Superior temporal gyrus (tissue), 1 donor: ENCODE measurements at regions not wholly inside any gene's neighbourhood (a gene's known extent, or its start where the extent isn't known, plus 50 kb on each side); places are given as distances from the start of the nearest gene placed in this dataset.

Experiments
- DNase-seq: peaks from one replicate; pipeline ENCODE4 v3.0.0-alpha.2; 2016; ENCODE audit errors: extremely low spot score

- no peak for DNase-seq
Observed at GRCh38 chr2:12493031-12493513, 223.7 kb upstream of the TRIB2 start.

GRCh38 chr2:12495247-12495868 is 221.4 kb upstream of the TRIB2 start:
- no peak for DNase-seq

GRCh38 chr2:12498286-12498685 is 218.4 kb upstream of the TRIB2 start:
- DNase-seq: no peak

DNA sequence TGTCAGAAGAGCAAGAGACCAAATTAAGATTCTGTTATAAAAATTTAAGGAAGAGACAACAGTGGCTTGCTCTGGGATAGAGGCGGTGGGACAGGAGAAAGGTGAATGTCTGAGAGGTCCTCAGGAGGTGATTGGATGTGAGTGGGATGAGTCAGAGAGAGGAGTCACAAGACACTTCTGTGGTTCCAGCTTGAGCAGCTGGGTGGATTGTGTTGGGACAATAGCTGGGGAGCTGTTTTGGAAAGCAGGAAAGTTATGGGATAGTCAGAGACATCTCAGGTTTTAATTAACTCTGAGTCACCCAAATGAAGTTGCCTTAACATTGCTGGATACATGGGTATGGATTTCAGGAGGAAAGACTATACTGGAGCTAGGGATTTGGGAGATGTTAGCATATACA is 218.0 kb upstream of the TRIB2 start:
- DNase-seq: no peak

DNA sequence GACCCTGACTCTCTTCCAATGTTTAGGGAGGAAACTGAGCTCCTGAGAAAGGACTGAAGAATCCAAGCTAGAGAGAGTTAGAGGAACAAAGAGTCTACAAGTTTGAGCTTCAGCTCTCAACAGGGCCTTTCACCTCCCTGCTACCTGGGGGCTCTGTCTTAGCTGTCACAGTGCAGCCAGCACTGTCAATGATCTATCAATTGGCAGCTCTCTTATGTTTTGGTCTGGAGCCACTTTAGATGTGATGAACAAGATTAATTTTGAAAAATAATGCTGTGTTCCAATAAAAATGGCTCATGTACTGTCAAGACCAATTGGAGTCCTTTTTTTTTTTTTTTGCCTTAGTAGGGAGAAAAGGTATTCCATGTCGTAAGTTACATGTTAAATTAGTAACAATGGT is 215.8 kb upstream of the TRIB2 start:
- DNase-seq: no peak

DNA sequence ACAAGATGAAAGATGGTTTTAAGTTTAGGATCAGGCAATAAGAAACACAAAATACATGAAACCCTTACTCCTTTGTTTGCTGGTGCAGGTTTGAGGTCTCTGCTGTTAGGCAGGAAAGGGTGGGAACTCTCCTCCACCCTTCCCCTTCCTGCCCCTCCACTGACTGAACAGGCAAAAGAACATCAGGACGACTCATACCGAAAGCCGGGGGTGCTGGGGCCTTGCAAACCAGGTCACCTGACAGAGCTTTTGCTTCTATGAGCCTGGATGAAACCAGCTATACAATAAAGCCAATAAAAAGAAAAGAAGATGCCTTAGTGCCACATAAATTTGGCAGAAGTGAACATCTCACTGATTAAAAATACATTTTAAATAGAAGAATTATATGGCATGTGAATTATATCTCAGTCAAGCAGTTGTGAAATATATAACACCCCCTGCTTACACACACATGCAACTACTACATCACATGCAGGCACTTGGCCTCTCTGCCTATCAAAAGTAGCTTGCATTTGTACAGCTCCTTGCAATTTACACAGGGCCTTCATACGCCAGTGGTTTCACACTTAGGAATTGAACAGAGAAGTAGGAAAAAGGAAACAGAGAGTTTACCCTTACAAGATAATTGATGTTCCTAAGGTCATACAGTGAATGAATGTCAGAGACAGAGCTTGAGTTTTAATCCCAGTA is 215.1 kb upstream of the TRIB2 start:
- DNase-seq: no peak

GRCh38 chr2:12502759-12503158 is 214.0 kb upstream of the TRIB2 start:
- DNase-seq: no peak

- DNase-seq: no peak
Observed at GRCh38 chr2:12504443-12504842, 212.3 kb upstream of the TRIB2 start.

DNA sequence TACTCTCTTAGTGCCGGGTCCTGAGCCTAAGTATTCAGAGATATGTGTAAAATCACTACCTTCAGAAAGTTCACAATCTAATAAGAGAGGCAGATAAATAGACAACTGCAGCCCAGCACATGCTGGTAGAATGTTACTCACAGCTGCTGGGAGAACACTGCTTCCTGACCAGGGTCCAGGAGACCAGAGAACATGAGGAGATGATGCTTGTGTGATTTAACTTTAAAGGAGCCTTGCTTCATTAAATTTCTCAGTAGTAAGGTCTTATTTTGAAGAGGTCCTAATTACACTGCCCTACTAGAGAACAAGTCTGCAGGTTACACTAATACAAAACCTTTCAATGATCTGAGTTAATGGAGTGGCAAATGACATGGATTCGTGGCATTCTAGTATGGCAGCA is 209.9 kb upstream of the TRIB2 start:
- DNase-seq: no peak

GRCh38 chr2:12507295-12507694 is 209.4 kb upstream of the TRIB2 start:
- DNase-seq: no peak

DNA sequence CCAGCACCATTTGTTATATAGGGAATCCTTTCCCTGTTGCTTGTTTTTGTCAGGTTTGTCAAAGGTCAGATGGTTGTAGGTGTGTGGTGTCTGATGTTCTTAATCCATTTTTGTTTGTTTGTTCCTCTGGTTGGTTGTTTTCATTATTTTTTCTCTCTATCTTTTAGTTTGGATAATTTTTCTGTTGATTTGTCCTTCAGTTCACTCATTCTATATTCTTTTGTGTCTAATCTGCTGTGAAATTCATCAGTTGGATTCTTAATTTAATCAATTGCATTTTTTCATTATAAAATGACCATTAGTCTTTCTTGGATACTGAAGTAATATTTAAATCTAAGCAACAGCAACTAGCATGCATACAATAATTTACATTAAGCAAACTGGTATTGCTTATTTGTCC is 206.7 kb upstream of the TRIB2 start:
- no peak for DNase-seq

DNA sequence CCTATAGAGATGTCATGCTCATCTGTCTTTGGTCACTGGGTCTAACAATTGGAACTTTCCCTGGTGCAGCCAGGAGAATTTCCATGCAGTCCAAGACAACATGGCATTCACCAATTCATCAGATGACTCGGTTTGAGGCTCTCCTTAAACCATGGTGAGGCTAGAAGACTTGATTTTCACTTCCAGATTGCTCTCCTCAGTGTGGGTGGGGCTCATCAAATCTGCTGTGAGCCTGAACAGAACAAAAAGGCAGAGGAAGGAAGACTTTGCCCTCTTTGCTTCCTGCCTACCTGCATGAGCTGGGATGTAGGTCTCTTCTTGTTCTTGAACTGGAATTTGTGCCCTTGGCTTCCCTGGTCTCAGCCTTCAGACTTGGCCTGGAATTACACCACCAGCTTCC is 203.4 kb upstream of the TRIB2 start:
- no peak for DNase-seq

DNA sequence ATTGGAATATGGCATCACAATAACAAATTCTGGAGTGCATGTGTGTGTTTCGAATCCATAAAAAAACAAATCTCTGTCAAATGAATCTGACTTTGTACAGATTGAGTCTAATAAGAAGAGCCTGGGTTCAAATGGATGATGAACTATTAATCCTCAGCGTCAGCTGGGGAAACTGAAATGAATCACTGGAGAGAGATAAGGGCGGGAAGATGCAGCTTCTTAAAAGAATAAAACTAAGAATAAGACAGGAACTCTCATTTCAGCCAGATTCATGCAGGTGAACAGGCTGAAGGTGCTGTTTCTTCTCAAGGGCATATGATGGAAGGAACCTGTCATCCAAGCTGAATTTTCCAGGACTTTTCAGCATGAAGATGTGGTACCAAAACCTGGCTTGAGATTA is 202.6 kb upstream of the TRIB2 start:
- DNase-seq: no peak

- DNase-seq: no peak
Observed at GRCh38 chr2:12514631-12515437, 201.9 kb upstream of the TRIB2 start.

DNA sequence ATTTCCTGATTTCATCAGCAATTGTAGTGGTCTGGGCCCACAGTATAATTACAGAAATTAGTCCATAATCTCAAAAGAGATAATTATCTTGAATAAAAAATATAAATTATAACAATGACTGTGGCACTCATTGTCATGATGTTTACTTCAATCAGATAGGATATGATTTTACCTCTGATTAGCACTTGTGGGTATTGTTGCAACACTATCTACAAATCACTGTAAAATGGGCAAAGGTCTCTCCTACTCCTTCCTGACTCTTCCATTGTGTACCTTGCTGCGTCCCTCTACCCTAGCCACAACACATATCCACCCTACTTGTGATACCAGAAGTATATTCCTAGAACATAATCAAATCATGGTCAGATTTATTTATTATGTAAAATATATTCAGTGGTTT is 200.9 kb upstream of the TRIB2 start:
- DNase-seq: no peak

DNA sequence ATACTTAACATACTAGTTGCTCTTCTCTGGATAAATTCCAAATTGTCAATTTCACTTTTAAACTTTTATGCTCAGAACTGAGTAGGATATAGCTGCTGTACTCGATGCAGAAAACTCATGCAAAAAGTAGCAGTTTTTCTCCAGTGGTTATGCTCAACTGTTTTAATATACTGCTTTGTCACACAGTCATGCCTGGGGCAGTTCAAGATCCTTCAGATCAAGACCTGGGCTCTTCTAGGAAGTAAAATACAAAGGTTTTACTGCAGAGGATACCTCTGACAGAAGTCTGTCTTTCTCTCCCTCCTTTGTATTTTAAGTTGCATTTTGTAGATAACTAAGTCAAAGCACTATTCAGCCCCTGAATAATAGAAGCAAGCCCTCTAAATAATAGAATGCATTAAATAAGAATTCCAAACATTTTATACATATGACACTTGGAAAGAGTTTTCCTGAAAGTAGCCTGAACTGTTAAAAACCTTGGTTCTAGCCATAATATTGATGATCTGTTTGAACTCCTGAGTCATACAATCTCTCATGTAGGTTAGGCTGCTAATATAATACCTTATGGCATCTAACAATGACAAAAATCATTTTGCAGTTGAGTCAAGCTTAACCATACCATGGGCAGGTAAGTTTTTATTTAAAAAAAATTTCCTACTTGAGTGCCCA is 183.3 kb upstream of the TRIB2 start:
- DNase-seq: no peak

DNA sequence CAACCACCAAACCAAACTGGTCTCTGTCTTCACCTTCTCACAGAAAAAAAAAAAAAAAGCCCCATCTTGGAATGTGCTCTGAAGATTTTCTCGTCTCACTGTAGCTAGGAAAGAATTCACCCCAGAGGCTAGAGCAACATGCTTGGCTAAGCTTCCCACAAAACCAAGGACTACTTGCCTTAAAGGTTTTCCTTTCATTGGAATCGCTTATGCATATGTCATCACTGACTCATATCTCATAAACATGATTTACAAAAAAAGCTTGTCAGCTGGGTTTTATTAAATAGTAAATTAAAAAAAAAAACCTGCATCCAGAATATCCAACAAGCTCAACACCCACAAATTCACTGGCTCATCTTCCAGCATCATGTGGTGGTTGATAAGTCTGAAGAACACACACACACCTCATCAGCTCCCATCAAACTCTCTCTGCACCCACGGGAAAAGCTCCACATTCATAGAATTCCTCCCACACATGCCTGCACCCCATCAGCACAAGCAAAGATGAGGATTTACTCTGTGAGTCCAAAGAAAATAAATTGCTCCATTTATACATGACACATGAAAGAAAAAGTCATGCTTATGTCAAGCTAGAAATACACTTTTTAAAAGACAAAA is 182.0 kb upstream of the TRIB2 start:
- DNase-seq: no peak

DNA sequence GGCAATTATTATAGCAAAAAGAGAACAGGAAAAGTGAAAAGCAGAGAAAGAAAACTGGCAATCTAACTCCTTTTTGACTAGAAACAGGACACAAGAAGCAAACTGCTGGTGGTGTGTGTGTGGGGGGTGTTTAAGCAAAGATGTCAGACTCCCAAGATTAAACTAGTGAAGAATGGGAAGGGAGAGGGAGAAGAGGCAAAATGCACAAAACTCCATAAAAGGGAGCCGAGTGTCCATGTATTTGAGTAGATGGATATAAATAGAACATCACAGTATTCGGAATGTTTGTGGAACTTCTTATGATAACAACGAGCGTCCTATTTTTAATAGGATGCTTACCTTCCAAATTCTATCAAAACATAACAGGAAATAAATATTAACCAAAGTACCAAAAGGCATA is 179.8 kb upstream of the TRIB2 start:
- no peak for DNase-seq

GRCh38 chr2:12538138-12538694 is 178.5 kb upstream of the TRIB2 start:
- no peak for DNase-seq

DNA sequence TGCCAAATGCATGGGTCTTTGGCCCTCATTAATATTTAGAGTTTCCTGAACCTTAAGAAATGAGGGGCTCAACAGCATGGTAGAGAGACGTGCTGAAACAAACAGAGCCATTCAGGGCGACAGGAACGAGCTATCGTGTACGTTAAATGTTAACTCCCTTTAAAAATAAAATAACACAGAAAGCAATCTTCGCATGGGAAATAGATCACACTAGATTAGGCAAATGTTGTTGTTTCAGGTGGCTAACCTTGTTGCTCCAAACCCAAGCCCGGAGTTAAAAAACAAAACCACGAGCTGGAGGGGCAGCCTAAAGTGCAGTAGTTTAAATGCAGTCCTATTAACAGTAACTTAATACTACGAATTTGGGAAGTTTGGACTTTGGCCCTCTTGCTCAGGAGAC is 177.4 kb upstream of the TRIB2 start:
- DNase-seq: no peak

GRCh38 chr2:12539776-12540562 is 176.8 kb upstream of the TRIB2 start:
- no peak for DNase-seq
